H1 (cell line): ENCODE measurements at regions not wholly inside any gene's neighbourhood (a gene's known extent, or its start where the extent isn't known, plus 50 kb on each side); places are given as distances from the start of the nearest gene placed in this dataset.

Source experiments
- CTCF ChIA-PET: fragments of 300-600 bp; sonication (Branson Sonifier 250); formaldehyde crosslinking; loops from one replicate; lab custom pipeline; 2021; ENCODE audit not compliant: partially characterized antibody; lab: Charles Lee
- POLR2A ChIA-PET: fragments of 300-600 bp; sonication (Branson Sonifier 250); formaldehyde crosslinking; loops from one replicate; lab custom pipeline; 2021; ENCODE audit warnings: inconsistent platforms; ENCODE audit not compliant: partially characterized antibody; lab: Charles Lee
- DNase-seq, 2 experiments: peaks; one replicate each; pipeline versions ENCODE4 v3.0.0 to v3.0.0-alpha.2; 2010 to 2022; ENCODE audit warnings: low spot score in 2 of 2, low read depth in 1 of 2, mixed read lengths in 1 of 2
- FAIRE-seq: peaks from 2 replicates; lab custom pipeline; 2011; peaks lifted over from hg19 to GRCh38; lab: Jason Lieb, UNC
- H2AFZ ChIP-seq: 2 replicates; pipeline ENCODE4 v1.8.1; 2012; ENCODE audit warnings: low read length, inconsistent platforms
- H2AK5ac ChIP-seq: 2 replicates; pipeline ENCODE4 v1.6.1; 2013; ENCODE audit warnings: low read depth, low read length
- H2BK120ac ChIP-seq: replicated peaks from 2 replicates; pipeline ENCODE3; 2013; ENCODE audit warnings: low read depth, low read length, inconsistent platforms
- H2BK12ac ChIP-seq: 2 replicates; pipeline ENCODE4 v1.6.1; 2013; ENCODE audit warnings: low read depth, low read length
- H2BK15ac ChIP-seq: 2 replicates; pipeline ENCODE4 v1.6.1; 2013; ENCODE audit warnings: low read length
- H2BK20ac ChIP-seq: 2 replicates; pipeline ENCODE4 v1.6.1; 2013; ENCODE audit warnings: low read length
- H2BK5ac ChIP-seq: 2 replicates; pipeline ENCODE4 v1.6.1; 2013; ENCODE audit warnings: low read depth, low read length
- H3K14ac ChIP-seq: 2 replicates; pipeline ENCODE4 v1.6.1; 2013; ENCODE audit warnings: inconsistent platforms; ENCODE audit not compliant: insufficient read length
- H3K18ac ChIP-seq: 2 replicates; pipeline ENCODE4 v1.6.1; 2013; ENCODE audit warnings: low read length; ENCODE audit errors: extremely low read depth
- H3K23ac ChIP-seq: 2 replicates; pipeline ENCODE4 v1.6.1; 2013; ENCODE audit warnings: inconsistent platforms; ENCODE audit not compliant: insufficient read length
- H3K23me2 ChIP-seq: 2 replicates; pipeline ENCODE4 v1.6.1; 2013; ENCODE audit warnings: low read depth, low read length
- H3K27ac ChIP-seq: 2 replicates; pipeline ENCODE4 v1.6.1; 2011; ENCODE audit warnings: low read depth, low read length, inconsistent platforms
- H3K27me3 ChIP-seq, 4 experiments: replicated peaks in 1 of 4; 1 replicate in 1 of 4; 2 replicates in 3 of 4; pipeline versions ENCODE4 v1.6.1 to v1.8.1; 2011 to 2013; ENCODE audit warnings: low read length in 3 of 4, mild to moderate bottlenecking in 3 of 4, inconsistent platforms in 2 of 4, mixed read lengths in 2 of 4, moderate library complexity in 1 of 4; ENCODE audit not compliant: control insufficient read depth in 3 of 4, insufficient read depth in 3 of 4; ENCODE audit errors: extremely low read depth in 1 of 4
- H3K36me3 ChIP-seq, 4 experiments: 2 replicates each; pipeline versions ENCODE4 v1.6.1 to v1.8.1; 2011 to 2013; ENCODE audit warnings: mild to moderate bottlenecking in 4 of 4, low read length in 3 of 4, moderate library complexity in 2 of 4, control low read depth in 1 of 4, inconsistent platforms in 1 of 4; ENCODE audit not compliant: insufficient read depth in 4 of 4, control insufficient read depth in 2 of 4
- H3K4ac ChIP-seq: replicated peaks from 2 replicates; pipeline ENCODE3; 2013; ENCODE audit warnings: low read length, low read depth, mixed read lengths, inconsistent platforms; ENCODE audit not compliant: insufficient read length
- H3K4me1 ChIP-seq, 4 experiments: replicated peaks in 1 of 4; 1 replicate in 1 of 4; 2 replicates in 3 of 4; pipeline versions ENCODE4 v1.6.1 to v1.8.1; 2011 to 2013; ENCODE audit warnings: low read length in 3 of 4, inconsistent platforms in 2 of 4, mixed read lengths in 1 of 4; ENCODE audit not compliant: insufficient read depth in 4 of 4, control insufficient read depth in 3 of 4
- H3K4me2 ChIP-seq, 2 experiments: 2 replicates each; pipeline versions ENCODE4 v1.6.1 to v1.8.1; 2011 to 2013; ENCODE audit warnings: low read depth in 2 of 2, low read length in 2 of 2, control low read depth in 1 of 2, inconsistent platforms in 1 of 2, mild to moderate bottlenecking in 1 of 2; ENCODE audit not compliant: insufficient read depth in 1 of 2
- H3K4me3 ChIP-seq, 4 experiments: fragments of 200-600, 300-600 bp in 1 of 4; sonication (generic), shearing (Covaris generic), sonication (Bioruptor Twin) in 1 of 4; 2 replicates each; pipeline versions ENCODE4 v1.5.1 to v1.8.1; 2011 to 2016; ENCODE audit warnings: low read length in 4 of 4, low read depth in 3 of 4, control low read depth in 2 of 4, inconsistent platforms in 2 of 4, mild to moderate bottlenecking in 2 of 4, mixed read lengths in 1 of 4, moderate library complexity in 1 of 4; ENCODE audit not compliant: insufficient read depth in 2 of 4; ENCODE audit errors: extremely low read depth in 1 of 4
- H3K56ac ChIP-seq: replicated peaks from 2 replicates; pipeline ENCODE3; 2013; ENCODE audit warnings: low read depth, mild to moderate bottlenecking, mixed read lengths, low read length, inconsistent platforms; ENCODE audit not compliant: insufficient read length
- H3K79me1 ChIP-seq: 2 replicates; pipeline ENCODE4 v1.6.1; 2013; ENCODE audit warnings: low read depth, low read length, control low read depth
- H3K79me2 ChIP-seq, 2 experiments: 2 replicates each; pipeline versions ENCODE4 v1.6.1 to v1.8.1; 2012 to 2013; ENCODE audit warnings: low read length in 2 of 2, mild to moderate bottlenecking in 2 of 2, inconsistent platforms in 1 of 2; ENCODE audit not compliant: insufficient read depth in 2 of 2, control insufficient read depth in 1 of 2
- H3K9ac ChIP-seq, 4 experiments: replicated peaks in 1 of 4; 1 replicate in 1 of 4; 2 replicates in 3 of 4; pipeline versions ENCODE4 v1.6.1 to v1.8.1; 2011 to 2013; ENCODE audit warnings: low read depth in 3 of 4, low read length in 3 of 4, control low read depth in 2 of 4, mild to moderate bottlenecking in 2 of 4, moderate library complexity in 2 of 4, inconsistent platforms in 1 of 4; ENCODE audit errors: extremely low read depth in 1 of 4
- H3K9me3 ChIP-seq, 2 experiments: 2 replicates each; pipeline versions ENCODE4 v1.6.1 to v1.8.1; 2012 to 2013; ENCODE audit warnings: mild to moderate bottlenecking in 2 of 2, moderate library complexity in 2 of 2, control low read depth in 1 of 2, inconsistent platforms in 1 of 2, low read depth in 1 of 2, low read length in 1 of 2, mixed read lengths in 1 of 2; ENCODE audit not compliant: insufficient read depth in 2 of 2
- H4K20me1 ChIP-seq, 2 experiments: replicated peaks in 1 of 2; 2 replicates each; pipeline versions ENCODE3 to v1.8.1; 2011 to 2013; ENCODE audit warnings: inconsistent platforms in 2 of 2, low read length in 2 of 2, mild to moderate bottlenecking in 1 of 2; ENCODE audit not compliant: insufficient read depth in 2 of 2, control insufficient read depth in 1 of 2
- H4K5ac ChIP-seq: 2 replicates; pipeline ENCODE4 v1.6.1; 2013; ENCODE audit warnings: low read length, low read depth, mixed read lengths, inconsistent platforms; ENCODE audit not compliant: insufficient read length
- H4K8ac ChIP-seq: 2 replicates; pipeline ENCODE4 v1.8.0; 2013; ENCODE audit warnings: mild to moderate bottlenecking, moderate library complexity, low read length, inconsistent platforms; ENCODE audit not compliant: insufficient read depth; ENCODE audit errors: extremely low read depth
- H4K91ac ChIP-seq: replicated peaks from 2 replicates; pipeline ENCODE3; 2013; ENCODE audit warnings: low read length, mixed read lengths, inconsistent platforms; ENCODE audit not compliant: insufficient read length
- BACH1 ChIP-seq: IDR thresholded peaks from 2 replicates; pipeline ENCODE4 v1.6.1; 2012; ENCODE audit warnings: low read length, improper control_type of control experiment
- CREB1 ChIP-seq: IDR thresholded peaks from 2 replicates; pipeline ENCODE4 v1.6.1; 2012; ENCODE audit warnings: inconsistent platforms
- GABPA ChIP-seq: IDR thresholded peaks from 2 replicates; pipeline ENCODE4 v1.6.1; 2011; ENCODE audit warnings: mild to moderate bottlenecking, low read length, moderate library complexity, borderline replicate concordance; ENCODE audit not compliant: insufficient read depth
- GTF2F1 ChIP-seq: IDR thresholded peaks from 2 replicates; pipeline ENCODE4 v1.6.1; 2012; ENCODE audit warnings: low read depth, low read length, improper control_type of control experiment, borderline replicate concordance
- KDM5A ChIP-seq: fragments of 200-600 bp; IDR thresholded peaks from 2 replicates; pipeline ENCODE4 v1.7.1; 2012; ENCODE audit warnings: mild to moderate bottlenecking, low read length, inconsistent platforms, mixed read lengths
- RBBP5 ChIP-seq: IDR thresholded peaks from 2 replicates; pipeline ENCODE4 v1.7.1; 2012; ENCODE audit warnings: low read depth, mild to moderate bottlenecking, inconsistent platforms, low read length, moderate library complexity, borderline replicate concordance
- SAP30 ChIP-seq: fragments of 300-600 bp; sonication (generic); IDR thresholded peaks from 2 replicates; pipeline ENCODE4 v1.7.1; 2012; ENCODE audit warnings: low read length, moderate library complexity, mild to moderate bottlenecking, inconsistent platforms; ENCODE audit not compliant: insufficient read depth, insufficient replicate concordance
- SIX5 ChIP-seq: IDR thresholded peaks from 2 replicates; pipeline ENCODE4 v1.6.1; 2011; ENCODE audit warnings: mild to moderate bottlenecking, low read depth, low read length
- WGBS, 2 experiments: shearing (Covaris generic) in 1 of 2; methylation state at CpG; one replicate each; pipeline versions ENCODE4 v1.1.6 to v1.1.7; 2013 to 2015; ENCODE audit warnings: low lambda C conversion rate in 2 of 2, mixed read lengths in 2 of 2, inconsistent platforms in 1 of 2, low coverage in 1 of 2, missing lambda C conversion rate in 1 of 2; ENCODE audit not compliant: insufficient replicate concordance in 2 of 2, insufficient coverage in 1 of 2, insufficient read length in 1 of 2; ENCODE audit errors: extremely low coverage in 1 of 2, missing lambda C conversion rate in 1 of 2; 5-methylcytosine and 5-hydroxymethylcytosine counted together
- TF ChIP-seq, protein P1 (sequence below): IDR thresholded peaks from 2 replicates; pipeline ENCODE4 v1.6.1; 2011; ENCODE audit warnings: low read depth, mild to moderate bottlenecking, low read length; ENCODE audit not compliant: insufficient read depth
- TF ChIP-seq, protein P2 (sequence below): IDR thresholded peaks from 2 replicates; pipeline ENCODE4 v1.6.1; 2011; ENCODE audit warnings: low read length, improper control_type of control experiment

DNA sequence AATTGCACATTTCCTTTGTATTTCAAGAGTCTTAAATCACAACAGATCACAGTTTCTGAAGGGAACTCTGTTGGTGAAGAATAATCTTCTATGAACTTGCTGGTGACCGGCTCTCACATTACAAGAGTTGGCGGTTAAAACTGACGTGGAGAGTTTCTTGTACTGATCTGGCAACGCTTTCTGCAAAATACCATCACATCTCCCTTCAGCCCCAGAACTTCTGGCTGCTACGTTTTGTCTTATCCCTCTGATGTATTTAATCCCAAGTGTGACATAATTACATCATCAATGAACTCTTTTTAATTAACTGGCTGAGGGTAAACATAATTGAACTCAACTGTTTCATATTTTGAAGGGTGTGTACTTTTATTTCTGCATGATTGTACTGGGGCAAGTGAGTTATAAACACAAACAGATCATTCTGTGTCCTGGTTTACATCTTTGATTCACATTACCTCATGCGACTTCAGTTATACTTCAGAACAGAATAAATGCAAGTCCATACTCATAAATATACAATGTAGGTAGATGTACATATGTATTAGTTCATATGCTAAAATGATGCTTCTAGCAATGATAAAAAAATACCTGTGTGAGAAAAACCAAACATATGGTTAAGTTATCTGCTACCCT, 105.1 kb upstream of the NPVF start:
- H2BK5ac ChIP-seq = no peak overlapping the region
- H3K14ac ChIP-seq = no peak overlapping the region
- no peaks in the 10 kb centered on the region for H3K9me3 ChIP-seq
- H3K56ac ChIP-seq = no peak overlapping the region
- no peaks in the 10 kb centered on the region for H3K79me2 ChIP-seq
- no peak overlapping the region for H2AK5ac ChIP-seq
- TF ChIP-seq SAP30 = no peak
- no peak for TF ChIP-seq SIX5
- no peak for TF ChIP-seq GTF2F1
- no peak for TF ChIP-seq BACH1
- no peak for TF ChIP-seq CREB1
- TF ChIP-seq, protein P1, sequence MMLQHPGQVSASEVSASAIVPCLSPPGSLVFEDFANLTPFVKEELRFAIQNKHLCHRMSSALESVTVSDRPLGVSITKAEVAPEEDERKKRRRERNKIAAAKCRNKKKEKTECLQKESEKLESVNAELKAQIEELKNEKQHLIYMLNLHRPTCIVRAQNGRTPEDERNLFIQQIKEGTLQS = no peak
- TF ChIP-seq RBBP5 = no peak
- TF ChIP-seq, protein P2, sequence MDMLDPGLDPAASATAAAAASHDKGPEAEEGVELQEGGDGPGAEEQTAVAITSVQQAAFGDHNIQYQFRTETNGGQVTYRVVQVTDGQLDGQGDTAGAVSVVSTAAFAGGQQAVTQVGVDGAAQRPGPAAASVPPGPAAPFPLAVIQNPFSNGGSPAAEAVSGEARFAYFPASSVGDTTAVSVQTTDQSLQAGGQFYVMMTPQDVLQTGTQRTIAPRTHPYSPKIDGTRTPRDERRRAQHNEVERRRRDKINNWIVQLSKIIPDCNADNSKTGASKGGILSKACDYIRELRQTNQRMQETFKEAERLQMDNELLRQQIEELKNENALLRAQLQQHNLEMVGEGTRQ = no peak
- TF ChIP-seq GABPA = no peak
- TF ChIP-seq KDM5A = no peak
- no peaks in the 10 kb centered on the region for H3K4me1 ChIP-seq
- no peak for DNase-seq
- H2BK20ac ChIP-seq = no peak overlapping the region
- H3K27me3 ChIP-seq = no peaks in the 10 kb centered on the region; a peak in 1 of 7 replicates
- H2AFZ ChIP-seq = no peak overlapping the region
- no peaks in the 10 kb centered on the region for H3K36me3 ChIP-seq
- no peaks in the 10 kb centered on the region for H3K79me1 ChIP-seq
- no peak overlapping the region for H3K4me2 ChIP-seq
- no peaks in the 10 kb centered on the region for H3K23me2 ChIP-seq
- FAIRE-seq = no peak
- no peak overlapping the region for H3K4ac ChIP-seq
- no peak overlapping the region for H2BK12ac ChIP-seq
- ChIA-PET CTCF (no interaction called here), POLR2A (interaction anchor here (1.1 kb wide), 1 partner anchor 83 kb away, joined by 3 read pairs; no protein-coding TSS in a partner anchor)
- H3K18ac ChIP-seq = no peak overlapping the region
- H2BK15ac ChIP-seq = no peak overlapping the region
- WGBS, 2 experiments = 95% methylated on average over 6 of the region's 6 CpGs; no CpG with 5 or more reads in 1 of the 2 experiments
- H4K91ac ChIP-seq = no peak overlapping the region
- H4K5ac ChIP-seq = no peak overlapping the region
- no peak overlapping the region for H3K4me3 ChIP-seq
- H4K8ac ChIP-seq = no peak overlapping the region
- no peak overlapping the region for H3K27ac ChIP-seq
- H3K23ac ChIP-seq = no peak overlapping the region
- no peaks in the 10 kb centered on the region for H4K20me1 ChIP-seq
- no peak overlapping the region for H3K9ac ChIP-seq
- H2BK120ac ChIP-seq = no peak overlapping the region
